GM18502 (cell line): ENCODE measurements at regions not wholly inside any gene's neighbourhood (a gene's known extent, or its start where the extent isn't known, plus 50 kb on each side); places are given as distances from the start of the nearest gene placed in this dataset.
"Not testable (repeated sequence)": the region's sequence is repeated elsewhere in the genome, so short reads cannot be mapped to it uniquely, and the experiment has no call there.

Experiments
- ATAC-seq: cut with Tn5 transposase; IDR thresholded peaks from one replicate; pipeline ENCODE4 v1.9.1; 2021; ENCODE audit warnings: mild to moderate bottlenecking; ENCODE audit not compliant: unreplicated experiment, poor library complexity

DNA sequence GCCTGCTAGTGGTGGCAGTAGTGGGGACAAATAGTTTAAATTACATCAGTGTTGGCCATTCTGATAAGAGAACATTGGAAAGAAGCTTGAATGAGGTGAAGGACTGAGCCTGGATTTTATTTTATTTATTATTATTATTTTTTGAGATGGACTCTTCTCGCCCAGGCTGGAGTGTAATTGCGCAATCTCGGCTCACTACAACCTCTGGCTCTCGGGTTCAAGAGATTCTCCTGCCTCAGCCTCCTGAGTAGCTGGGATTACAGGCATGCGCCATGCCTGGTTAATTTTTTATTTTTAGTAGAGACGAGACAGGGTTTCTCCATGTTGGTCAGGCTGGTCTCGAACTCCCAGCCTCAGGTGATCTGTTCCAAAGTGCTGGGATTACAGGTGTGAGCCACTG is 739.4 kb downstream of the AACS start:
- ATAC-seq, result no peak

- ATAC-seq, result no peak
Observed at GRCh38 chr12:125824276-125824675, 759.0 kb downstream of the AACS start.

DNA sequence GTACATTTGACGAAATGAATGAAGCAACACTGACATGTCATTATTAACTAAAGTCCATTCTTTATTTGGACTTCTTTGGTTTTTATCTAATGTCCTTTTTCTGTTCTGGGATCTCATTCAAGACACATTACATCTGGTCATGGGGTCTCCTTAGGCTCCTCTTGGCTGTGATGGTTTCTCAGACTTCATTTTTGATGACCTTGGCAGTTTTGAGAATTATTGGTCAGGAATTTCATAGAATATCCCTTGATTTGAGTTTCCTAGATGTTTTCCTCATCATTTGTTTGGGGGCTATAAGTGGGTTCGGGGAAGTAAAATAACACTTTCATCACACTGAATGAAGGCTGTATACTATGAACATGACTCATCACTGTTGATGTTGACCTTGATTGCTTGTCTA is 770.6 kb downstream of the AACS start:
- ATAC-seq, result no peak

DNA sequence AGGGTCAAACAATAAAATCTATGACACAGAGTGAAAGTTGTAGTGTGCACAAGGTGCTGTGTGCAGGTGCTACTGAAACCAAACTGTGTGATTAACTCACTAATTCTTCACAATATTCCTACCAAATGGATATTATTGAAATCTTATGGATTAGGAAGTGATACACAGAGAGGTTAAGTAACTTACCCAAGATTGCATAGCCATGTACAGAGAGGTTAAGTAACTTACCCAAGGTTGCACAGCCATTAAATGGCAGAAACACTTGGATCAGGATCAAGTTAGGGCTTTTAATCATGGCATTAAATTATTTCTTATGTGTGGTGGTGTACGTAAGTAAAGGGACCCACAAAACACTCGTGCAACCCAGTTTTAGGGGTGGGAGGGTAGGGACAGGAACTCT is 771.4 kb downstream of the AACS start:
- ATAC-seq, result no peak

DNA sequence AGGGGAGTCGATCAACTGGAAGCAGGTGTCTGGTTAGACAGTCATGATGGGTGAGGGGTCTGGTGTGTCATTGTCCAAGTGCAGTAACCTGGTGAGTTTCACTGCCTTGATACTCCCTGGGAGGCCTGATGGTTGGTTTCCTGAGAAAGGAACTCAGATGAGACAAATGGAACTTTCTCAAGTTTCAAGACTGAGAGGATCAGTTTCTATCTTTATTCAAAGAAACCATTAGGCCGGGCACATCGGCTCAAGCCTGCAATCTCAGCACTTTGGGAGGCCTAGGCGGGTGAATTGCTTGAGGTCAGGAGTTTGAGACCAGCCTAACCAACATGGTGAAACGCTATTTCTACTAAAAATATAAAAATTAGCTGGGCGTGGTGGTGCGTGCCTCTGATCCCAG is 776.1 kb downstream of the AACS start:
- ATAC-seq, result no peak

DNA sequence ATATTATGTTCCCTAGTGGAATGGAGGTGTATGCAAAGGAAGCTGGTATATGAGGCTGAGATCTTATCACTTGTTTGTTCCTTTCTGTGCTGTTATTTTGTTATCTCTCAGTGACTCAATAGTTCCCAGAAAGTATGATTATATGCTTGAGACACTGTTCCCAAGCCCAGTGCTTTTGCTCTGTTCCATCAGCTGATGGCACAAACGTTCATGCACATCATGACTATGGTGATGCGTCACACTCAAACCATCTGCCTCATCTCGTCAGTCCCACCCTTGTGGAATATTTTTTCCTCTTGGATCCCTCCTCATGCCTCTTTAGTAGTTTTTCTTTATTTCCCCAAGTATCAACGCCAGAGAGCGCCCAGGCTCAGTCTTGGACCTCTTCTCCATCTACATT is 786.9 kb downstream of the AACS start:
- no peak for ATAC-seq

DNA sequence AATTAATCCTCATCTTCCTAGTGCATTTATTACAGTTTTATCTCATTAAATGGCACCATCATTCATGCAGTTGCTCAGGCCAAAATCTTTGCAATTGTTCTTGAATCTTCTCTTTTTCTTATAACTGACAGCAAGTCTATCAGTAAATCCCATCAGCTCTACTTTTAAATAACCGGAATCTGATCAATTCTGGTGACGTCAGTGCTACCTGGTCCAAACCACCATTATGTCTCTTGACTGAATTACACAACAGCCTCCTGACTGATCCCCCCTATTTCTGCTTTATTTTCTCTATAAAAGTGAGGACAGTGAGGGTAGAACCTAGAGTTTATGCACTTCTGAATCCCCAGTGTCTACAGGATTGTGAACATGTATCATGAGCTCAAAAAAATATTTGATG is 787.4 kb downstream of the AACS start:
- ATAC-seq, result no peak

DNA sequence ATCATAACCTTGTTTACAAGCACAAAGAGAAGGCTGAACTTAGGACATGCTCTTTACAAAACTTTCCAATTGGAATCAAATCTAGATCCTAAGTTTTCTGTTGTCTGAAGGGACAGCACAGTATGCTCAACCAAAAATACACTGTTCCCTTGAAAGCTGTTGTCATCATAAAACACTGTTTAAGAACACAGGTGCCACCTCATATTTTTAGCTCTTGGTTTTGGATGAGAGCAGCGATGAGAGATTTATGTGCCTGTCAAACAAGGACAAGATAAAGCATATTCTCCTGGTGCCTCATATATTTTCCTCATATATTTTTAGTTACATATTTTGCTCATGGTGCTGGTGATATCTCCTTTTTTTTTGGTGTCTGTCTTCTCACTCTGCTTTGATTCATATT is 788.4 kb downstream of the AACS start:
- no peak for ATAC-seq

- ATAC-seq, result no peak
Observed at GRCh38 chr12:125856366-125856765, 791.1 kb downstream of the AACS start.

DNA sequence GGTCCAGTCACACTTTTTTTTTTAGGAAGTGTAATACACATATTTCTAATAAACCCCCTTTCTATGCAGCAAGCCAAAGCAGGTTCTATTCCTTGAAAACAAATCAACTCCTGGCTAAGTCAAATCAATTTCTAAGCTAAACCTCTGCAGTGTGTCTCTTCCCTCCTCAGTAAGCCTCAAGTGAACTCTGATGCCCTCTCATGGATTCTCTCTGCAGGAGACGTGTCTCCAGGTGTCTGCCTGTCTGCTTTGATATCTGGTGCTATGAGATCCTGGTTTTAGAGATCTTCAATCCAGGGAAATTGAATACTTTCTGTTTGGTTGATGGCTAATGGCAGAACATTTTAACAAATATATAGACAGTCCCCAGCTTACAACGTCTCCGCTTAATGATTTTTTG is 791.7 kb downstream of the AACS start:
- ATAC-seq, result no peak

- ATAC-seq, result no peak
Observed at GRCh38 chr12:125860672-125861288, 795.5 kb downstream of the AACS start.

DNA sequence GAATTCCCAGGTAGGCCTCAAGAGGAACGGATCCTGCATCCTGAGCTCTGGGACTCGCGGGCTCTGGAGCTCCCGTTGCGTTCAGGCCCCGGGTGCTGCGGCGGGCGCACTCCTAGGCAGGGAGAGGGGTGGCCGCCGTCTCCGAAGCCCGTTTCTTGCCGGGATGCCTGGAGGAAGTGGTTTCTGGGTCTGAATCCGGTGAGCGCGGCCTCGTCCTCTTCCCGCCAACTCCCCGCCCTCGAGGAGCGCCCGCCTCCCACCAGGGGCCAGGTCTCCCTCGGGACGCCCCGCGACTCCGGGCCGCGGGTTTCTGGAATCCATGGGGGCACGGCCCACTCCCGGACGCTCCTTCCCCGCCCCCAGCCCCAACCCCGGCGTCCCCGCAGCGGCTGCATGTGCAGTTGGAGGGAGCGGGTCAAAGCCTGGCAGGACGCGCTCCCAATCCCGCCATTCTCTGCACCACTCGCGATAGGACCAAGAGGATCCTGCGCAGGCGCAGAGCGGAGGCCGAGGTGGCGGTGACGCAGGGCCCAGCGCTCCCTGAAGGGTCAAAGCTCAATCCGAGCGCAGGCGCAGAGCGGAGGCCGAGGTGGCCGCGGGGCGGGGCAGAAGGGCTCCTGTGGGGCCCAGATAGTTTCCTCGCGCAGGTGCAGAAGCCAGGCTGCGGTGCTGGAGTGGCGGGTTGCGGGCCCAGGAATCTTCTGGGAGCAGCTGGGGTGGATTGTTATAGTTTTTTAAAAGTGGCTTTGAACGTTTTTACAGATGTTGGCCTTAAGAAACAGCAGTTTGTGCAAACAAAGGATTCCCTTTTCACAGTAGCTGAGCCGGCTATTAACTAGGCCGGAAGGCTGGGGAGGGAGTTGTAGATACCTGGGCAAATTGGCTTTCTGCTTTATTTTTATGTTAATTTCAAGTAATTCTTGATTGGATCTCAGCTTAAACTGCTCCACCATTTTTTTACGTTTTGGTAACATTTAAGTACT is 796.4 kb downstream of the AACS start:
- no peak for ATAC-seq

DNA sequence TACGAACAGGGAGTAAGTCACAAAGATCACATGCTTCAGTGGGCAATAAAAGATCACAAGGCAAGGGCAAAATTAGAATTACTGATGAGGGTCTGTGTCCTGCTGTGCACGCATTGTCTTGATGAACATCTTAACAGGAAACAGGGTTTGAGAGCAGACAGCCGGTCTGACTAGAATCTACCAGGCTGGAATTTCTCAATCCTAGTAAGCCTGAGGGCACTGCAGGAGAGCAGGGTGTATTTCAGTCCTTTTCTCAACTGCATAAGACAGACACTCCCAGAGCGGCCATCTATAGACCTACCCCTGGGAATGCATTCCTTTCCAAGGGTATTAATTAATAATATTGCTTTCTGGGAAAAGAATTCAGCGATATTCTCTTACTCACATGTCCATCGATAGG is 800.0 kb downstream of the AACS start:
- not testable (repeated sequence) for ATAC-seq

DNA sequence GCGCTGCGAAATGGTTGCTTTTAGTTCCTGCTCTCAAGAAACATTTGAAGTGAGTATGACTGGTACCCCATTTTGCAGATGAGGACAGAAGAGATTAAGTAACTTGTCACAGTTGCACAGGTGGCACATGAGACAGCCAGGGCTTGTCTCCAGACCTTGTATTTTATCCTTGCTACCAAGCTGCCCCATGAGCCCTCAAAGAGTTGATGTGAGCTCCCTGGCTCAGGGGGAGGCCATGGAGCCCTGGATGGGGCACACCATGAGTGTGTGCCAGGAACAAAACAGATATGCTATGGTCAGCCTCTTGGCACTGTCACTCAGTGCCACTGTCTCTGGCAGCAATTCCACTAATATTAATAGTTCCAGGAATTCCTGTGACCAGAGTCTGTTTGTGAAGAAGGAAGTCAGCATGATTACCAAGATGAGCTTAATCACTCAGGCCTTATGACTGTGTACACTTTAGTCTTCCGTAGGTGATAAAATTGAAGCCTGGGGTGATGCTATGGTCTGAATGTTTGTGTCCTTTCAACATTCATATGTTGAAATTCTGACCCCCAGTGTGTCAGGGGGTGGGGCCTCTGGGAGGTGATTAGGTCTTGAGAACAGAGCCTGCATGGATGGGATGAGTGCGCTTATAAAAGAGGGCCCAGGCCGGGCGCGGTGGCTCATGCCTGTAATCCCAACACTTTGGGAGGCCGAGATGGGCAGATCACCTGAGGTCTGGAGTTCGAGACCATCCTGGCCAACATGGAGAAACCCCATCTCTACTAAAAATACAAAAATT is 806.8 kb downstream of the AACS start:
- no peak for ATAC-seq

DNA sequence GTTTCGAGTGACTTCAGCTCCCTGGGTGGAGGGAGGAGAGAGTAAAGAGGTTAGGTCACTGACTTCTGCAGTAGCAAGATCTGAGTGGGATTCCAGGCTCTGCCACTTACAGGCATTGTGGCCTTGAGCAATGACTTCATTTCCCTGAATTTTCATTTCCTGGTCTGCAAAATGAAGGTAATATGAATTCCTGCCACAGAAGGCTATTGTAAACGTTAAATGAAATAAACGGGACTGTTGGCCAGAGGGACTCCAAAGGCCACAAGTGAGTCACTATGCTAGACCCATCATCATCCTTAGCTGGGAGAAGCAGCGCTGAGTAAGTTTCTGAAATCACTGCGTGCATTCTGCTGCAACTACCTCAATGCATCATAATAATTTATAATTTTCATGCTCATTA is 807.8 kb downstream of the AACS start:
- ATAC-seq, result no peak

GRCh38 chr12:125878483-125878882 is 813.2 kb downstream of the AACS start:
- ATAC-seq, result no peak

GRCh38 chr12:125882141-125882540 is 816.9 kb downstream of the AACS start:
- ATAC-seq, result no peak

DNA sequence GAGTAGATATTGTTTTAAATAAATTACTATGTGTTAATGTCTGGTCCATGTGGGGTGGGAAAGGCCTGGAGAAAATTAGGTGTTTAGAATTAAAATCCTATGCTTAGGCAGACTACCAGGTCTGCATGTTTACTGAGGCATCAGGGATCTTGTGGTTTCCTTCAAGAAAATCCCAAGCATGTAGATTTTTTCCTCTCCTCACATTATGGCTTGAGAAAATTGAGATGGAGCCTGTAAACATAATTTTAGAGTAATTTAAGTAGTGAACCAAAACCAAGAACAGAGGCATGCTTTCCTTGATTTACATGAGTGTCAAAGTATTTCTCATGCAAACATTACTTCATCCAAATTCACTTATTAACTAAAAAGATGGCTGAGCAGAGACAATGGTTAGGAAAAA is 823.7 kb downstream of the AACS start:
- no peak for ATAC-seq

DNA sequence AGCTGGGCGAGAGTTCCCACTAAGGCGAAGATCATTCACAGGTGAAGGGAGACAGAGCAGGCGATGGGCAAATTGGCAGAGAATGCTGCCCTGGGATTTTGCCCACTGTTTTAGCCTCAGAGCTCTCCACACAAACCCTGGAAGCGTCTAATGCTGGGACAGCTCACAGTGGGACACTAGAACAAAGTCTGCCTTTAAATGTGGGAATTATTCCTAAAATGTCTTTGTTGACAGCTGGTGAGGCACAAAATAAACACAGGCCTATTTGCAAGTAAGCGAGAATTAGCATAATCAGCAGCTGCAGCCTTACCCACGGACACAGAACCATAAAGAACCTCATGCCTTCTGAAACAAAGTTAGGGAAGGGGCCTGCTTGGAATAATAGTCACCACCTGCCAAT is 824.5 kb downstream of the AACS start:
- ATAC-seq, result no peak

- ATAC-seq, result no peak
Observed at GRCh38 chr12:125890366-125890905, 825.2 kb downstream of the AACS start.

DNA sequence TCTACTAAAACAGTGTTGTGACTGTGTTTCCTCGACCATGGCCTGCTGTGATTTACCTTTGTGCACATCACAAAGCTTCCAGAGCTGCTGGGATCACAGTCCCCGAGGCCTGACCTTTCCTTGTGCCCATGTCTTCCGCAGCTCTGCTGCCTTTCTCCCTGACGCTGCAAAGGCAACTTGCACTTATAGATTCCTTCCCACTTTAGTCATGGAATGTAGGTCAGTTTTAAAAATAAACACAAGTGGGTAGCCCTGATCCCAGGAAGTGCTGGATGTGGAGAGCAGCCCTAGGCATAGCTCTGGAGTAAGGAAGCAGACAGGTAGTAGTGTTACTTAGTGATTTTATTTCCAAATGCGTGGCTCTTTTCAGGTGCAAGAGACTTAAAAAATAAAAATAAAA is 825.7 kb downstream of the AACS start:
- no peak for ATAC-seq
